HCT116 (cell line): ENCODE measurements at regions not wholly inside any gene's neighbourhood (a gene's known extent, or its start where the extent isn't known, plus 50 kb on each side); places are given as distances from the start of the nearest gene placed in this dataset.

Source experiments
- ATAC-seq: fragments of 200-7000 bp; cut with Tn5 transposase; 2 replicates; pipeline ENCODE4 v1.9.1; 2020; ENCODE audit warnings: mild to moderate bottlenecking, moderate library complexity
- BruUV-seq: library from RNA; stranded (reverse); fragments of 400-500 nt; replicated peaks from 2 replicates; lab custom pipeline; 2021; lab: Mats Ljungman, UMichigan
- CTCF ChIA-PET: fragments of 300-600 bp; sonication (Branson Sonifier 250); formaldehyde crosslinking; loops from one replicate; lab custom pipeline; 2021; ENCODE audit warnings: antibody characterized with exemption; lab: Charles Lee
- POLR2A ChIA-PET: fragments of 300-600, 350-600 bp; sonication (Branson Sonifier 250); formaldehyde crosslinking; loops from one replicate; lab custom pipeline; 2021; ENCODE audit warnings: antibody characterized with exemption; lab: Charles Lee
- RAD21 ChIA-PET, 2 experiments: fragments of 300-600 bp; sonication (Branson Sonifier 250); formaldehyde crosslinking; loops; one replicate each; lab custom pipeline; 2023; ENCODE audit warnings: low total read pairs in 2 of 2; ENCODE audit not compliant: uncharacterized antibody in 2 of 2, unreplicated experiment in 2 of 2, low non-redundant PET in 1 of 2; lab: Charles Lee
- DNase-seq: peaks from one replicate; pipeline ENCODE4 v3.0.0-alpha.2; 2010; ENCODE audit warnings: low read depth, low spot score
- H2AFZ ChIP-seq: fragments of 200-600 bp; shearing (Covaris generic), sonication (generic); 2 replicates; pipeline ENCODE4 v1.6.1; 2017; ENCODE audit warnings: low read depth, mixed run types, mixed read lengths, antibody characterized with exemption, low read length; ENCODE audit not compliant: poor library complexity, severe bottlenecking
- H3K27ac ChIP-seq: 2 replicates; pipeline ENCODE4 v1.5.1; 2012; ENCODE audit warnings: low read depth, low read length
- H3K27me3 ChIP-seq: fragments of 200-600 bp; sonication (generic); 2 replicates; pipeline ENCODE4 v1.6.1; 2016; ENCODE audit warnings: mixed run types, low read length, mixed read lengths; ENCODE audit not compliant: insufficient read depth
- H3K36me3 ChIP-seq, 2 experiments: fragments of 200-500 bp in 1 of 2; fragments of 200-600 bp in 1 of 2; sonication (Bioruptor generic) in 1 of 2; sonication (generic) in 1 of 2; 2 replicates each; pipeline versions ENCODE4 v1.5.1 to v1.6.1; 2014 to 2016; ENCODE audit warnings: low read length in 2 of 2, inconsistent platforms in 1 of 2, mixed read lengths in 1 of 2, mixed run types in 1 of 2; ENCODE audit not compliant: insufficient read depth in 2 of 2, control insufficient read depth in 1 of 2
- H3K4me1 ChIP-seq, 2 experiments: fragments of 200-600 bp in 1 of 2; sonication (generic) in 1 of 2; 2 replicates each; pipeline versions ENCODE4 v1.5.1 to v1.6.1; 2012 to 2017; ENCODE audit warnings: low read length in 2 of 2, inconsistent platforms in 1 of 2, mild to moderate bottlenecking in 1 of 2, mixed read lengths in 1 of 2, mixed run types in 1 of 2, moderate library complexity in 1 of 2; ENCODE audit not compliant: insufficient read depth in 2 of 2, control insufficient read depth in 1 of 2
- H3K4me2 ChIP-seq: fragments of 200-600 bp; sonication (generic); 2 replicates; pipeline ENCODE4 v1.6.1; 2017; ENCODE audit warnings: mixed run types, low read length, mixed read lengths
- H3K4me3 ChIP-seq, 2 experiments: fragments of 200-600 bp in 1 of 2; sonication (generic) in 1 of 2; replicated peaks in 1 of 2; 2 replicates each; pipeline ENCODE4 v1.5.1; 2011 to 2016; ENCODE audit warnings: low read length in 2 of 2, control low read depth in 1 of 2, low read depth in 1 of 2, mild to moderate bottlenecking in 1 of 2, mixed read lengths in 1 of 2, mixed run types in 1 of 2
- H3K79me2 ChIP-seq: fragments of 200-600 bp; sonication (generic); 2 replicates; pipeline ENCODE4 v1.6.1; 2017; ENCODE audit warnings: mild to moderate bottlenecking, mixed run types, low read length, moderate library complexity, mixed read lengths; ENCODE audit not compliant: insufficient read depth
- H3K9ac ChIP-seq: fragments of 200-600 bp; sonication (generic); 2 replicates; pipeline ENCODE4 v1.6.1; 2016; ENCODE audit warnings: low read length, mixed read lengths
- H3K9me2 ChIP-seq: fragments of 200-600 bp; sonication (generic), shearing (Covaris generic); 2 replicates; pipeline ENCODE4 v1.6.1; 2017; ENCODE audit warnings: mixed run types, mild to moderate bottlenecking, moderate library complexity; ENCODE audit not compliant: insufficient read depth
- H3K9me3 ChIP-seq, 2 experiments: fragments of 200-500 bp in 1 of 2; fragments of 200-600 bp in 1 of 2; sonication (Bioruptor generic) in 1 of 2; sonication (generic) in 1 of 2; 2 replicates each; pipeline ENCODE4 v1.6.1; 2014 to 2017; ENCODE audit warnings: low read length in 2 of 2, mixed read lengths in 2 of 2, inconsistent platforms in 1 of 2, low read depth in 1 of 2, mild to moderate bottlenecking in 1 of 2, mixed run types in 1 of 2, moderate library complexity in 1 of 2; ENCODE audit not compliant: control insufficient read depth in 1 of 2, insufficient read depth in 1 of 2
- H4K20me1 ChIP-seq: fragments of 200-600 bp; sonication (generic), shearing (Covaris generic); 2 replicates; pipeline ENCODE4 v1.6.1; 2017; ENCODE audit warnings: mixed run types, mild to moderate bottlenecking, moderate library complexity; ENCODE audit not compliant: insufficient read depth
- CBX3 ChIP-seq: IDR thresholded peaks from 2 replicates; pipeline ENCODE4 v1.6.1; 2012; ENCODE audit warnings: low read depth
- EGR1 ChIP-seq: IDR thresholded peaks from 2 replicates; pipeline ENCODE4 v1.6.1; 2012; ENCODE audit warnings: low read depth
- ELF1 ChIP-seq: IDR thresholded peaks from 2 replicates; pipeline ENCODE4 v1.6.1; 2012; ENCODE audit warnings: low read depth, borderline replicate concordance
- EZH2 ChIP-seq: fragments of 200-600 bp; sonication (generic); IDR thresholded peaks from 2 replicates; pipeline ENCODE4 v1.6.1; 2017; ENCODE audit warnings: antibody characterized with exemption, mixed run types
- EZH2phosphoT487 ChIP-seq: fragments of 200-600 bp; IDR thresholded peaks from 2 replicates; pipeline ENCODE4 v1.6.1; 2018; ENCODE audit warnings: antibody characterized with exemption, borderline replicate concordance
- FOSL1 ChIP-seq: IDR thresholded peaks from 2 replicates; pipeline ENCODE4 v1.6.1; 2012; ENCODE audit warnings: low read depth
- RAD21 ChIP-seq: IDR thresholded peaks from 2 replicates; pipeline ENCODE4 v1.6.1; 2012; ENCODE audit warnings: low read depth, mild to moderate bottlenecking
- SP1 ChIP-seq: IDR thresholded peaks from 2 replicates; pipeline ENCODE4 v1.6.1; 2012; ENCODE audit warnings: low read depth
- SRF ChIP-seq: IDR thresholded peaks from 2 replicates; pipeline ENCODE4 v1.6.1; 2012; ENCODE audit warnings: low read depth
- TCF7L2 ChIP-seq: IDR thresholded peaks from 2 replicates; pipeline ENCODE4 v1.7.0; 2011; ENCODE audit warnings: borderline replicate concordance, inconsistent platforms; ENCODE audit not compliant: insufficient read depth, insufficient read length; ENCODE audit errors: extremely low read depth
- YY1 ChIP-seq: IDR thresholded peaks from 2 replicates; pipeline ENCODE4 v1.6.1; 2011; ENCODE audit warnings: low read length, low read depth, moderate library complexity, mild to moderate bottlenecking; ENCODE audit not compliant: insufficient replicate concordance; ENCODE audit errors: extremely low read depth
- ZFX ChIP-seq: fragments of 450-650 bp; IDR thresholded peaks from 2 replicates; pipeline ENCODE4 v1.6.1; 2017
- ZNF274 ChIP-seq: fragments of 200-500 bp; sonication (Bioruptor generic); IDR thresholded peaks from 2 replicates; pipeline ENCODE4 v1.6.1; 2014; ENCODE audit warnings: mild to moderate bottlenecking, low read depth, low read length, inconsistent platforms
- intact Hi-C: fragments of 100-400 bp; cut with micrococcal nuclease; formaldehyde crosslinking; loops from 2 replicates; pipeline ENCODE4 v1.10.0; 2022
- TF ChIP-seq, protein P1 (sequence below): IDR thresholded peaks from 2 replicates; pipeline ENCODE4 v1.6.1; 2012; ENCODE audit warnings: low read depth
- TF ChIP-seq, protein P2 (sequence below): IDR thresholded peaks from 2 replicates; pipeline ENCODE4 v1.6.1; 2012
- TF ChIP-seq, protein P3 (sequence below): IDR thresholded peaks from 2 replicates; pipeline ENCODE4 v1.6.1; 2011; ENCODE audit warnings: mild to moderate bottlenecking, low read length, moderate library complexity; ENCODE audit not compliant: insufficient replicate concordance; ENCODE audit errors: extremely low read depth

DNA sequence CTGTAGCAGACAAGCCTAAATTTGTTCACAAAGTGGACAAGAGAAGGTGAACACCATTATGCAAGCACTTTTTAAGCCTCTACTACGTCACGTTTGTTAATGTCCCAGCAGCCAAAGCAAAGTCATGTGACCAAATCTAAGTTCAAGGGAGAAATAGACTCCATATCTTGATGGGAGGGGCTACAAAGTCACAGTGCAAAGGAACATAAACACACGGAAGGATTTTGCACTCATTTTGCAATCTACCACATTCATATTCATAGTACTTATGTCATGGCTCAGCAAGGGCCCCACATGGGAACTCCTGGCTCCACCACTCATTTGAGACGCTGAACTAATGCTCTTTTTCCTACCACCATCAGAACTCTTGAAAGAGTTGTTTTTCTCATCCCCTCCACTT lies 139.0 kb upstream of the JADE1 start:
- Histone ChIP-seq H3K9me3 (no peaks in the 10 kb centered on the region), H3K27ac (no peak overlapping the region), H3K4me3 (no peak overlapping the region), H3K9ac (no peak overlapping the region), H3K4me2 (no peak overlapping the region)
- intact Hi-C loops, result no loop called here
- TF ChIP-seq, protein P1, sequence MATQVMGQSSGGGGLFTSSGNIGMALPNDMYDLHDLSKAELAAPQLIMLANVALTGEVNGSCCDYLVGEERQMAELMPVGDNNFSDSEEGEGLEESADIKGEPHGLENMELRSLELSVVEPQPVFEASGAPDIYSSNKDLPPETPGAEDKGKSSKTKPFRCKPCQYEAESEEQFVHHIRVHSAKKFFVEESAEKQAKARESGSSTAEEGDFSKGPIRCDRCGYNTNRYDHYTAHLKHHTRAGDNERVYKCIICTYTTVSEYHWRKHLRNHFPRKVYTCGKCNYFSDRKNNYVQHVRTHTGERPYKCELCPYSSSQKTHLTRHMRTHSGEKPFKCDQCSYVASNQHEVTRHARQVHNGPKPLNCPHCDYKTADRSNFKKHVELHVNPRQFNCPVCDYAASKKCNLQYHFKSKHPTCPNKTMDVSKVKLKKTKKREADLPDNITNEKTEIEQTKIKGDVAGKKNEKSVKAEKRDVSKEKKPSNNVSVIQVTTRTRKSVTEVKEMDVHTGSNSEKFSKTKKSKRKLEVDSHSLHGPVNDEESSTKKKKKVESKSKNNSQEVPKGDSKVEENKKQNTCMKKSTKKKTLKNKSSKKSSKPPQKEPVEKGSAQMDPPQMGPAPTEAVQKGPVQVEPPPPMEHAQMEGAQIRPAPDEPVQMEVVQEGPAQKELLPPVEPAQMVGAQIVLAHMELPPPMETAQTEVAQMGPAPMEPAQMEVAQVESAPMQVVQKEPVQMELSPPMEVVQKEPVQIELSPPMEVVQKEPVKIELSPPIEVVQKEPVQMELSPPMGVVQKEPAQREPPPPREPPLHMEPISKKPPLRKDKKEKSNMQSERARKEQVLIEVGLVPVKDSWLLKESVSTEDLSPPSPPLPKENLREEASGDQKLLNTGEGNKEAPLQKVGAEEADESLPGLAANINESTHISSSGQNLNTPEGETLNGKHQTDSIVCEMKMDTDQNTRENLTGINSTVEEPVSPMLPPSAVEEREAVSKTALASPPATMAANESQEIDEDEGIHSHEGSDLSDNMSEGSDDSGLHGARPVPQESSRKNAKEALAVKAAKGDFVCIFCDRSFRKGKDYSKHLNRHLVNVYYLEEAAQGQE, result no peak
- no peak for TF ChIP-seq EZH2phosphoT487
- TF ChIP-seq, protein P2, sequence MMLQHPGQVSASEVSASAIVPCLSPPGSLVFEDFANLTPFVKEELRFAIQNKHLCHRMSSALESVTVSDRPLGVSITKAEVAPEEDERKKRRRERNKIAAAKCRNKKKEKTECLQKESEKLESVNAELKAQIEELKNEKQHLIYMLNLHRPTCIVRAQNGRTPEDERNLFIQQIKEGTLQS, result no peak
- no peak for TF ChIP-seq TCF7L2
- no peak for TF ChIP-seq FOSL1
- no peak for TF ChIP-seq RAD21
- no peak for TF ChIP-seq CBX3
- no peak for TF ChIP-seq EGR1
- TF ChIP-seq ZNF274, result no peak
- TF ChIP-seq EZH2, result no peak
- TF ChIP-seq SRF, result no peak
- TF ChIP-seq, protein P3, sequence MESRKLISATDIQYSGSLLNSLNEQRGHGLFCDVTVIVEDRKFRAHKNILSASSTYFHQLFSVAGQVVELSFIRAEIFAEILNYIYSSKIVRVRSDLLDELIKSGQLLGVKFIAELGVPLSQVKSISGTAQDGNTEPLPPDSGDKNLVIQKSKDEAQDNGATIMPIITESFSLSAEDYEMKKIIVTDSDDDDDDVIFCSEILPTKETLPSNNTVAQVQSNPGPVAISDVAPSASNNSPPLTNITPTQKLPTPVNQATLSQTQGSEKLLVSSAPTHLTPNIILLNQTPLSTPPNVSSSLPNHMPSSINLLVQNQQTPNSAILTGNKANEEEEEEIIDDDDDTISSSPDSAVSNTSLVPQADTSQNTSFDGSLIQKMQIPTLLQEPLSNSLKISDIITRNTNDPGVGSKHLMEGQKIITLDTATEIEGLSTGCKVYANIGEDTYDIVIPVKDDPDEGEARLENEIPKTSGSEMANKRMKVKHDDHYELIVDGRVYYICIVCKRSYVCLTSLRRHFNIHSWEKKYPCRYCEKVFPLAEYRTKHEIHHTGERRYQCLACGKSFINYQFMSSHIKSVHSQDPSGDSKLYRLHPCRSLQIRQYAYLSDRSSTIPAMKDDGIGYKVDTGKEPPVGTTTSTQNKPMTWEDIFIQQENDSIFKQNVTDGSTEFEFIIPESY, result no peak
- TF ChIP-seq YY1, result no peak
- TF ChIP-seq SP1, result no peak
- TF ChIP-seq ZFX, result no peak
- no peak for TF ChIP-seq ELF1
- TF ChIP-seq, all 23 proteins: peak for 0
- no peaks in the 10 kb centered on the region for H3K9me2 ChIP-seq
- H4K20me1 ChIP-seq, result no peaks in the 10 kb centered on the region
- ChIA-PET POLR2A (no interaction called here), RAD21 (no interaction called here), CTCF (no interaction called here)
- no peak overlapping the region for H2AFZ ChIP-seq
- ATAC-seq (no peak), DNase-seq (no peak)
- no peaks in the 10 kb centered on the region for H3K79me2 ChIP-seq
- H3K4me1 ChIP-seq, result no peaks in the 10 kb centered on the region
- no peaks in the 10 kb centered on the region for H3K27me3 ChIP-seq
- BruUV-seq, result no TSS peak
- H3K36me3 ChIP-seq, result no peaks in the 10 kb centered on the region
